ENCODE measurements at regions not wholly inside any gene's neighbourhood (a gene's known extent, or its start where the extent isn't known, plus 50 kb on each side); places are given as distances from the start of the nearest gene placed in this dataset.

DNA sequence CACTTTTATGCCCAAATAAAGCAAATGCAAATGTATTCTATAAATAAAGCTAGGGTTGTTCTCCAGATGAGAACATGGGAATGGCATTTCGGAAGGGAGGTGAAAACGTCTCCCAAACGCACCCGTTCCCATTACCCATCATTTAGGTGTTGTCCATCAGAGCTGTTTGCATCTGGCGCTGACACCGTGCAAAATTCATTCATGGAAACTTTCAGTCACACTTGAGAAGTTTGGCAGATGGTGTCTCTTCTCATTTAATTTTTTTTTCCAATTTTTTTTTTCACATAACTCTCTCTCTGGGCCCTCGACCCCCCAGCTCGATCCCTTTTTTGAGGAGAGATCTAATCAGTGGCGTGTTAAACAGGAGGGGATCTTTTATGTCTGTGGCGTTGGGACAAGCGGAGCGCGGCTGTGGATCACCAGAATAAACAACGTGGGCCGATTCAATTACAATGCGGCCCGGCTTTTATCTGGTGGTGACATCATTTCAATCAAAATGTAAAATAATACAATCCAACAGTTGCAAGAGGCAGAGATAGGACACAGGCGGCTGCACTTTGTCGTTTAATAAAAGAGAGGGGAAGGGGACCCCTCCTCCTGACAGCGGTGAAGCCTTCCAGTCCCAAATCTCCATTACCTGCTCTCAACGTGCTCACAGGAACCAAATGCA is 246.1 kb upstream of the IRX4 start:
- TF ChIP-seq, protein P1, sequence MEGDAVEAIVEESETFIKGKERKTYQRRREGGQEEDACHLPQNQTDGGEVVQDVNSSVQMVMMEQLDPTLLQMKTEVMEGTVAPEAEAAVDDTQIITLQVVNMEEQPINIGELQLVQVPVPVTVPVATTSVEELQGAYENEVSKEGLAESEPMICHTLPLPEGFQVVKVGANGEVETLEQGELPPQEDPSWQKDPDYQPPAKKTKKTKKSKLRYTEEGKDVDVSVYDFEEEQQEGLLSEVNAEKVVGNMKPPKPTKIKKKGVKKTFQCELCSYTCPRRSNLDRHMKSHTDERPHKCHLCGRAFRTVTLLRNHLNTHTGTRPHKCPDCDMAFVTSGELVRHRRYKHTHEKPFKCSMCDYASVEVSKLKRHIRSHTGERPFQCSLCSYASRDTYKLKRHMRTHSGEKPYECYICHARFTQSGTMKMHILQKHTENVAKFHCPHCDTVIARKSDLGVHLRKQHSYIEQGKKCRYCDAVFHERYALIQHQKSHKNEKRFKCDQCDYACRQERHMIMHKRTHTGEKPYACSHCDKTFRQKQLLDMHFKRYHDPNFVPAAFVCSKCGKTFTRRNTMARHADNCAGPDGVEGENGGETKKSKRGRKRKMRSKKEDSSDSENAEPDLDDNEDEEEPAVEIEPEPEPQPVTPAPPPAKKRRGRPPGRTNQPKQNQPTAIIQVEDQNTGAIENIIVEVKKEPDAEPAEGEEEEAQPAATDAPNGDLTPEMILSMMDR (IDR thresholded peaks at IDR 0.05; ENCODE audit: low read length), result no peak
- TF ChIP-seq EZH2 (IDR thresholded peaks at IDR 0.05; ENCODE audit: borderline replicate concordance, low read length), result no peak

All from OCI-LY1 (cell line).